ENCODE measurements at regions not wholly inside any gene's neighbourhood (a gene's known extent, or its start where the extent isn't known, plus 50 kb on each side); places are given as distances from the start of the nearest gene placed in this dataset.

DNA sequence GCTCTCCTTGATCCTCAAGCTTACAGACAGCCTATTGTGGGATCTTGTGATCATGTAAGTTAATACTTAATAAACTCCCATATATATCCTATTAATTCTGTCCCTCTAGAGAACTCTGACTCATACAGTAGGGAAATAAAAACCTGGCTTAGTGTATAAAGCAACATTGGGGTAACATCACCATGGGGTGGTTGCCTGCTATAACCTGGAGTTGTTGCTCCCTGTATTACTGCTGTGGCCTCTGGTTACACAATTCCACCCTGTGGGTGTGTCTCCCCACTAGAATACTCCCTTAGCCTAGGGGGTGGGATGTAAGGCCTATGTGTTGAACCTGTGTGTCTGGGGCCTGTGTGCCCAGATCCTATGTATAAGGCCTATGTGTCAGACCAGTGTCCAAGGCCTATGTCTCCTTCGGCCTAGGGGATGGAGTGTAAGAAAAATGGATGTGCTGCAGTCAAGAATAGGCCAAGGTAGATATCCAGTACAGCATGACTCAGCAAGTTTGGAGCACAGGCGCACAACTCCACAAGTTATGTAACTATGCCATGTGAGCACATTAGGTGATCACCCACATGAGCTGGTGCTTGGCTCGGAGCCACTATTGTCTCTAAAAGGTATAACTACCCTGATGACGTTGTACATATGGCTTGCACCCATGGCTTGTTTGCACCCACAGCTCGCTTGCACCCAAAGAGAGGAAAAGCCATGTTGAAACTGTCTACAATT, 96.8 kb upstream of the C1orf21 start:
- TF ChIP-seq EP300 (IDR thresholded peaks at IDR 0.05; ENCODE audit: low read depth) = no peak
- TF ChIP-seq POLR2AphosphoS5 (IDR thresholded peaks at IDR 0.05) = no peak
